GM18505 (cell line): ENCODE measurements at regions not wholly inside any gene's neighbourhood (a gene's known extent, or its start where the extent isn't known, plus 50 kb on each side); places are given as distances from the start of the nearest gene placed in this dataset.

Experiments
- ATAC-seq: cut with Tn5 transposase; IDR thresholded peaks from one replicate; pipeline ENCODE4 v1.9.1; 2021; ENCODE audit not compliant: unreplicated experiment
- POLR2A ChIP-seq: IDR thresholded peaks from 4 replicates; pipeline ENCODE4 v1.6.1; 2011; ENCODE audit warnings: borderline replicate concordance; ENCODE audit not compliant: insufficient read depth, insufficient read length; ENCODE audit errors: extremely low read depth

GRCh38 chr3:83302091-83302490 lies 1540.6 kb upstream of the GBE1 start:
- no peak for ATAC-seq
- TF ChIP-seq POLR2A = no peak

GRCh38 chr3:83317605-83318004 lies 1556.2 kb upstream of the GBE1 start:
- TF ChIP-seq POLR2A = no peak
- ATAC-seq = no peak

GRCh38 chr3:83320726-83321125 lies 1559.3 kb upstream of the GBE1 start:
- no peak for TF ChIP-seq POLR2A
- ATAC-seq = no peak

GRCh38 chr3:83321457-83321856 lies 1560.0 kb upstream of the GBE1 start:
- no peak for ATAC-seq
- no peak for TF ChIP-seq POLR2A

- ATAC-seq = no peak
- TF ChIP-seq POLR2A = no peak
Measured at GRCh38 chr3:83321891-83322290, 1560.4 kb upstream of the GBE1 start.

GRCh38 chr3:83354205-83354604 lies 1592.8 kb upstream of the GBE1 start:
- no peak for TF ChIP-seq POLR2A
- ATAC-seq = no peak

- no peak for ATAC-seq
- no peak for TF ChIP-seq POLR2A
Measured at GRCh38 chr3:83393276-83393675, 1565.5 kb upstream of the CADM2 start.

- ATAC-seq = no peak
- TF ChIP-seq POLR2A = no peak
Measured at GRCh38 chr3:83403927-83404326, 1554.9 kb upstream of the CADM2 start.

GRCh38 chr3:83426300-83426699 lies 1532.5 kb upstream of the CADM2 start:
- no peak for ATAC-seq
- TF ChIP-seq POLR2A = no peak

- TF ChIP-seq POLR2A = no peak
Measured at GRCh38 chr3:83434880-83435587, 1523.8 kb upstream of the CADM2 start.

GRCh38 chr3:83438188-83438587 lies 1520.6 kb upstream of the CADM2 start:
- no peak for TF ChIP-seq POLR2A
- no peak for ATAC-seq

More at GRCh38 chr3:83434880-83435587, 1523.8 kb upstream of the CADM2 start:
- ATAC-seq = no peak

GRCh38 chr3:83453056-83453455 lies 1505.7 kb upstream of the CADM2 start:
- ATAC-seq = no peak
- no peak for TF ChIP-seq POLR2A

GRCh38 chr3:83454353-83454752 lies 1504.4 kb upstream of the CADM2 start:
- ATAC-seq = no peak
- no peak for TF ChIP-seq POLR2A

GRCh38 chr3:83457551-83457950 lies 1501.2 kb upstream of the CADM2 start:
- no peak for TF ChIP-seq POLR2A
- ATAC-seq = no peak

- no peak for ATAC-seq
- no peak for TF ChIP-seq POLR2A
Measured at GRCh38 chr3:83460052-83460451, 1498.7 kb upstream of the CADM2 start.
